ENCODE measurements at regions not wholly inside any gene's neighbourhood (a gene's known extent, or its start where the extent isn't known, plus 50 kb on each side); places are given as distances from the start of the nearest gene placed in this dataset.
"Not testable (repeated sequence)": the region's sequence is repeated elsewhere in the genome, so short reads cannot be mapped to it uniquely, and the experiment has no call there.

DNA sequence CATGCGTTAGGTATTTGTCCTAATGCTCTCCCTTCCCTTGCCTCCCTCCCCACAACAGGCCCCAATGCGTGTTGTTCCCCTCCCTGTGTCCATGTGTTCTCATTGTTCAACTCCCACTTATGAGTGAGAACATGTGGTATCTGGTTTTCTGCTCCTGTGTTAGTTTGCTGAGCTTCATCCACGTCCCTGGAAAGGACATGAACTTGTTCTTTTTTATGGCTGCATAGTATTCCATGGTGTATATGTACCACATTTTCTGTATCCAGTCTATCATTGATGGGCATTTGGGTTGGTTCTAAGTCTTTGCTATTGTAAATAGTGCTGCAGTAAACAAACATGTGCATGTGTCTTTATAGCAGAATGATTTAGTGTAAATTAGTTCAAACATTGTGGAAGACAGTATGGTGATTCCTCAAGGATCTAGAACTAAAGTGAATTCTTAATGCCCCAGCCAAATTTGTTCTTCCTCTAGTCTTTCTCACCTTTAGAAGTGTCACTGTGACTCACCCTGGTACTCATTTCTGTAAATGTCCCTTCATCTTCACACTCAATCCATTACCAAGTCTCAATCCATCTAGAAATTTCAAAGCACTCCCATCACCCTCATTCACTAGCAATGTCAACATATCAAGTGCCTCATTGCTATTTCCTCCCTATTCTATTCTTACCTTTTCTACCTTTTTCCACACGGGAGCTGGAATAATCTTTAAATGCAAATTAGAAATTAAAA lies 123.9 kb downstream of the MREG start:
- H3K27ac Mint-ChIP-seq; H3K4me1 Mint-ChIP-seq (ENCODE audit: low read depth in 2 of 2); DNase-seq (ENCODE audit: low spot score); H3K4me3 Mint-ChIP-seq; H3K36me3 Mint-ChIP-seq; H3K9me3 Mint-ChIP-seq: not testable (repeated sequence)
- peaks cover 8 to 22% of the 10 kb centered on the region in 2 donors for H3K27me3 Mint-ChIP-seq
- ATAC-seq: peak in 1 of 2 donors; percentile 58

DNA sequence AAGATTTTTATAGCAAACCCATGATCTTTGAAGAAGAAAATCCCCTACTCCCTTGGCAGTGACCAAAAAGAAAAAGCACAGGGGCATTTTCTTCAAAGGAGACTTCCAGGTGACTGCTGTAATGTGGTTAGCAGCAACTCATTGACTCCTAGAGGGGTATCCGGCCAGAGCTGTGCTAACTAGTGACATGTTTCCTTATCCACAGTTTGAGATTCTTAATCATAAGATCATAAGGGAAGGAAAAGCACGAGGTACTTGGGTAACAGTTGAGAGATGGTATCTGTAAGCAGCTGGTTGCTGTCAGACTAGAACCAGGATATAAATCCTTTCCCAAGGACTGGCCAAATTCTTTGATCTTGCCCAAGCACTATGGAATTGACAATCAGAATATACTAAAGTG lies 124.7 kb downstream of the MREG start:
- Mint-ChIP-seq H3K27me3 (peaks cover 8 to 15% of the 10 kb centered on the region in 2 donors), H3K9me3 (no peaks in the 10 kb centered on the region), H3K4me1 (ENCODE audit: low read depth in 2 of 2) (peaks cover 3 to 6% of the 10 kb centered on the region in 2 donors), H3K27ac (no peak overlapping the region), H3K4me3 (no peak overlapping the region), H3K36me3 (no peaks in the 10 kb centered on the region)
- DNase-seq (ENCODE audit: low spot score): no peak
- no peak for ATAC-seq

DNA sequence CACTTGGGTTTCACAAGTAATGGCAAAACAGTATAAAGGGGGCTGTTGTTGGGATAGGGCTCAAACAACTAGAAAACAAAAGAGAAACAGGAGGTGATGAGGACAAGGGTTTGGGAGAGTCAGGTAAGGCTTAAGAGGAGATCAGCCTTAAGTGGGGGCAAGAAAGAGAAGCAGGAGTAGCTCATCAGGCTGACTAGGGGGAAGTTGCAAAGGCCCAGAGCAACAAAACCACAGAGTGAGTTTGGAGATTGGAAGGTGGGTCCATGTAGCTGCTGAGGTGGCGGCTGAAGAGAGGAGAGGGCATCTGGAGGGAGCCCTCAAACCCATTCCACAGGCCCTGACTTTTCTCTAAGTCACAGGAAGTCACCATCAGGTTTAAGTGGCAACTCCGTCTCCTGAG lies 126.0 kb downstream of the MREG start:
- H3K27ac Mint-ChIP-seq: no peak overlapping the region
- H3K4me1 Mint-ChIP-seq (ENCODE audit: low read depth in 2 of 2): peaks cover 3 to 6% of the 10 kb centered on the region in 2 donors
- H3K4me3 Mint-ChIP-seq: no peak overlapping the region
- no peak for ATAC-seq
- no peaks in the 10 kb centered on the region for H3K9me3 Mint-ChIP-seq
- H3K36me3 Mint-ChIP-seq: no peaks in the 10 kb centered on the region
- peaks cover 8 to 14% of the 10 kb centered on the region in 2 donors for H3K27me3 Mint-ChIP-seq
- DNase-seq (ENCODE audit: low spot score): no peak

DNA sequence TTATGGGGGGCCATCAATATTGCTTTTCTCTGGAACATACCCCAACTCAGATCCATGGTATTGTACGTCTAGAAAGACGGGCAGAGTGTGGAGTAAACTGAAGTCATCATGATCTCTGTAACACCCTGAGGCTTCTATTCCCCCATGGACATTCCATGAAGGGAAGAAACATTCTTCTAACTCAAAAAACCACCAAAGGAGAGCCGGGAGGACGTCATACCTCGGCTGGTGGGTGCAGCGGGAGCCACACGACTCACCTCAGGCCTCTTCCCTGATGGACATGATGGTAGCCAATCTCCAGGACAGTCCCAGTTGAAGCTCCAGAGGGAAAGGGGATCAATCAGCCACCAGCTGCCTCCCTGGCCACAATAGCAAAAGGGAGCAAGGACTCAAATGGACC lies 127.3 kb downstream of the MREG start:
- H3K9me3 Mint-ChIP-seq: no peaks in the 10 kb centered on the region

DNA sequence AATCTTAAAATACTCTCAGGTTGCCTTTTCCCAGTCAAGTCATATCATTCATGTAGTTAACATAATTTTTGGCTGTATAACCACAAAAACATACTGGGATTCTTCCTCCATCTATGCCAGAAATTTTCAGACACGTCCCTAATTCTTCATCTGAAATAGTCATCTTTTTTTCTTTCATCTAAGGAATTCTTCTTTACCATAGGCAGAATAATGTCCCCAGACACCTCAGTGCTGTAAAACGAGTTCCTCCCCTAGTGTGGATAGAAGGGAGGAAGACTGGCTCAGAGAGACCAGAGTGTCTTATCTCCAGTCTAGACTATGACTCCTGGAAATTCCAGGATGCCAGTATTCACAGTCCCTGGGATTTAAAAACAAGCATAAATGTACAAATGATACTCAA lies 127.8 kb downstream of the MREG start:
- Mint-ChIP-seq H3K4me1 (ENCODE audit: low read depth in 2 of 2) (peaks cover 3 to 6% of the 10 kb centered on the region in 2 donors), H3K27ac (no peak overlapping the region), H3K27me3 (peaks cover 16 to 26% of the 10 kb centered on the region in 2 donors), H3K9me3 (no peaks in the 10 kb centered on the region), H3K4me3 (no peak overlapping the region), H3K36me3 (no peaks in the 10 kb centered on the region)
- no peak for ATAC-seq
- no peak for DNase-seq (ENCODE audit: low spot score)

More for the DNA sequence above, 127.3 kb downstream of the MREG start:
- Mint-ChIP-seq H3K27ac (no peak overlapping the region), H3K4me3 (no peak overlapping the region), H3K4me1 (ENCODE audit: low read depth in 2 of 2) (peaks cover 3 to 6% of the 10 kb centered on the region in 2 donors), H3K36me3 (no peaks in the 10 kb centered on the region), H3K27me3 (peaks cover 14 to 22% of the 10 kb centered on the region in 2 donors)
- ATAC-seq (no peak), DNase-seq (ENCODE audit: low spot score) (no peak)

DNA sequence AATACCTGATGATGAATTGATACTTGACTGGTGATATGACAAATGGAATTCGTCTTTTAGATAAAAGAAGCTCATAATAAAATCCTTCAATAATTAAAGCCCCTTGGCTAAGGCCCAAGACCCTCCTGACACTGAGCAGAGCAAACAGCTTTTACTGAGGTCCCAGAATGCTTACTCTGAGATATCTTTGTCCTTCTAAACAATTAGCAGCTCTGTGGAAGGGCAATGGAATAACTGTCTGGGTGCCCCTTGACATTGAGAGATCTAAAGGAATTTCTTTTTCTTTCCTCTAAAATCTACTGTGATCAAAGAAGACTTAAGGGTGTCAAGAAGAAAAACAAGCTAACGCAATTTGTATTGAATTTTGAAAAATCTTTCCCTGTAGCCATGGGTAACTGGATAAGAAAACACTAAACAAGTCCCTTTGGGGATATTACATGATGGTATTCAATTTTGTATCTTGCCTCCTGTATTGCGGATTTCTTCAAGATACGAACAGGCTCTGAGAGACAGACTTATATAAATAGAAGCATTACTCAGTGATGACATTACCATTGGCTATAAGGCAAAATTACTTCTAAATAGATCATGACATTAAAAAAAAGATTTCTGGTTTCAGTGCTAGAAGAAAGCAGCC lies 128.8 kb downstream of the MREG start:
- H3K27ac Mint-ChIP-seq: no peak overlapping the region
- H3K27me3 Mint-ChIP-seq: peaks cover 14 to 32% of the 10 kb centered on the region in 2 donors
- no peaks in the 10 kb centered on the region for H3K36me3 Mint-ChIP-seq
- H3K4me3 Mint-ChIP-seq: no peak overlapping the region
- H3K4me1 Mint-ChIP-seq (ENCODE audit: low read depth in 2 of 2): peaks cover 1 to 3% of the 10 kb centered on the region in 2 donors
- H3K9me3 Mint-ChIP-seq: no peaks in the 10 kb centered on the region
- no peak for ATAC-seq
- DNase-seq (ENCODE audit: low spot score): no peak

DNA sequence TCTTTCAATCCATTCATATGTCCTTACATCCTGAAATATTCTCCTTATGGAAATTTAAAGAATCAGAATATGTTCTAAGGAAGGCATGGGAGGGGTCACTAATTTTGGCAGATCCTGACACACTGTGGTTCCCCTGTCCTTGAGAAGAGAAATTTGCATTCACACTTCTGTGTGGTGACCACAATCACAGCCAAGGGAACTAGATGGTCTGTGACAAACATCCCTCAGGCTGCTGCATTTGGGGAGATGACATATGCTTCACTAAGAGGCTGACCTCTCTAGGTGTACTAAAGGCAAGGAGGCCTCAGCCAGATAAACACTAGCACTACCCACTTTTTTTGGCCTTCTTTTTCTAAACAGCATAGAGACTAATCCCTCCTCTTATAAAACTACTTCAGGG lies 129.6 kb downstream of the MREG start:
- Mint-ChIP-seq H3K27me3 (peaks cover 10 to 32% of the 10 kb centered on the region in 2 donors), H3K4me3 (no peak overlapping the region), H3K36me3 (no peaks in the 10 kb centered on the region), H3K27ac (no peak overlapping the region), H3K4me1 (ENCODE audit: low read depth in 2 of 2) (no peaks in the 10 kb centered on the region), H3K9me3 (no peaks in the 10 kb centered on the region)
- DNase-seq (ENCODE audit: low spot score) (no peak), ATAC-seq (no peak)

DNA sequence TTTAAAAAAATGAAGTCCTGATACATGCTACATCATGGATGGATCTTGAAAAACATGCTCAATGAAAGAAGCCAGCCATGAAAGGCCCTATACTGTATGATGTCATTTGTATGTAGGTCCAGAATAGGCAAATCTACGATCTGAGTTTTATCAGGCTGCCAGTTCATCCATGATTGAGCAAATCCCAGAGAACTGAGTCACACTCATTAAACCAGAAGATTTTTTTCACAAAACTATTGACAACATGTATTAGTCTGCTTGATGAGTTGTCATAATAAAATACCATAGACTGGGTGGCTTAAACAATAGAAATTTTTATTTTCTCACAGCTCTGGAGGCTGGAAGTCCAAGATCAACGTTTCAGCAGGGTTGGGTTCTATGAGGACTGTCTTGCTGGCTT lies 130.7 kb downstream of the MREG start:
- DNase-seq (ENCODE audit: low spot score): no peak
- Mint-ChIP-seq H3K9me3 (no peaks in the 10 kb centered on the region), H3K4me3 (no peak overlapping the region), H3K27me3 (peaks cover 10 to 30% of the 10 kb centered on the region in 2 donors), H3K4me1 (ENCODE audit: low read depth in 2 of 2) (no peaks in the 10 kb centered on the region), H3K36me3 (no peaks in the 10 kb centered on the region), H3K27ac (no peak overlapping the region)
- no peak for ATAC-seq

DNA sequence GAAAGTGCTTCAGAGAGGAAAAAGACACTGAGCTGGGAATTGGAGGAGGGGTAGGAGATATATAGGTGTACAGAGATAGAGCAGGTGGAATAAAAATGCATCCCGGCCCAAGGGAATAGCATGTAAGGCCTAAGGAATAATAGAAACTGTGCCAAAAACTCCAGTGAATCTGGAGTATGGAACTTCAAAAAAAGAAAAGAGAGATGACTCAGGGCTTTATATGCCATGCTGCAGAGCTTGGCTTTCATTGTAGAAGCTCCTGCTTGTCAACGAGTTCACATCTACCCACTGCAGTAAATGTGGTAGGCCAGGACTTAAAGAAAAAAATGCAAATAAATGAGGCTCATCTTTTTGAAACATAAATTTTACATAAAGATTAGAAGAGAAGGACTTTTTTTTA lies 131.8 kb downstream of the MREG start:
- ATAC-seq (no peak), DNase-seq (ENCODE audit: low spot score) (no peak)
- Mint-ChIP-seq H3K9me3 (no peaks in the 10 kb centered on the region), H3K27me3 (peaks cover 14 to 24% of the 10 kb centered on the region in 2 donors), H3K4me3 (no peak overlapping the region), H3K4me1 (ENCODE audit: low read depth in 2 of 2) (no peaks in the 10 kb centered on the region), H3K27ac (no peak overlapping the region), H3K36me3 (no peaks in the 10 kb centered on the region)

DNA sequence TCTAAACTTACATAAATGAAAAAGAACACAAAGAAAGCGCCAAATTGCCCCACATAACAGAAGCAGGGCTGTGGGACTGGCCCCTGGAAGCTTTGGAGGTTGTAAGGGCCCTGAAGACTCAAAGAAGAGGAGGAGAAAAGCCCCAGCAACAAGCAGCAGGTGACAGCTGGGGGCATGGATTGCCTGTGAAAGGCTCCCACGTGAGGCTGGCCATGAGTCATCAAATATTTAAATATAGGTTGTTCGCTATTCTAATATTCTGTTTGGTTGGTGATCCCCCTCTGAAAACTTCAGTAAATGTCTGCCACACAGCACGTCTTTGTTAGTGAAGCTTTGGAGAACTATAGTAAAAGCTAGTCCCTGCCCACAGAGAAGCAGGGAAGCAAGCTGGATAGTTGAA lies 132.4 kb downstream of the MREG start:
- no peak overlapping the region for H3K27ac Mint-ChIP-seq

DNA sequence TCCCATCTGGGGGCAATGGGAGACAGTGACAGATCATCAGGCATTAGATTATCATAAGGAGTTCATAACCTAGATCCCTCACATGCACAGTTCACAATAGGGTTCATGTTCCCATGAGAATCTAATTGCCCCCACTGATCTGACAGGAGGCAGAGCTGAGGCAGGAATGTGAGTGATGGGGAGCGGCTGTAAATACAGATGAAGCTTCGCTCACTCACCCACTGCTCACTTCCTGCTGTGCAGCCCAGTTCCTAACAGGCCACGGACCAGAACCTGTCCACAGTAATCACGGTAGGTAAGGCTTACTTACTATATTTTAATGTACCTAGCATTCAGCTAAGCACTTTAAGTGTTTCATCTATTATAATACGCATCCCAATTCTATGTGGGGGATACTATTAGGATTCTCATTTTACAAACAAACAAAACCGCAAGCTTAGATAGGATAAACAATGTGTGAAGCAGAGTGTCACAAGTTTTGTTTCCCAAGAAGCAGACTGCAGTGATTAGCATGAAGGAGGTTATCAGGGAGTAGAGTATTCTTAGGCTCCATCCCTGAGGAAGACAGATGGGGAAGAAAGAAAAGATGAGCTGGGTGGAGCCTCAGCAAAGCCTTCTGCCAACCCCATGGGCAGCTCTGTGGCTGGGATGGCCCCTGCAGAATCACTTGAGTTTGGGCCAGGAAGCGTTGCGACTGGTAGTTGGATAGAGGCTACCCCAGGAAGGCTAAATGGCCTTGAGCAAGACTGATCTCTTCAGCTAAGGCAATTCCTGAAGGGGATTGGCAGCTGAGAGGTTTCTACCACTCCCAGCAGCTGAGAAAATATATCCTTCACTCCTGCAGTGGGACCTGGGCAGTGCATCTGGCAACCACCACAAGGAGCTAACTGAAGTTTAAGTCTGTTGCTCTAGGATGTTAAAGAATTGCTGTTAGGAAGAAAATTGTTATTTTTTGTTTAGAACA lies 133.1 kb downstream of the MREG start:
- ATAC-seq (no peak), DNase-seq (ENCODE audit: low spot score) (no peak)
- H3K4me1 Mint-ChIP-seq (ENCODE audit: low read depth in 2 of 2): no peaks in the 10 kb centered on the region
- H3K36me3 Mint-ChIP-seq: no peaks in the 10 kb centered on the region
- peaks cover 19 to 31% of the 10 kb centered on the region in 2 donors for H3K27me3 Mint-ChIP-seq
- no peaks in the 10 kb centered on the region for H3K9me3 Mint-ChIP-seq
- H3K4me3 Mint-ChIP-seq: no peak overlapping the region
- no peak overlapping the region for H3K27ac Mint-ChIP-seq

More for the DNA sequence above, 132.4 kb downstream of the MREG start:
- Mint-ChIP-seq H3K36me3 (no peaks in the 10 kb centered on the region), H3K27me3 (peaks cover 15 to 24% of the 10 kb centered on the region in 2 donors), H3K4me3 (no peak overlapping the region), H3K4me1 (ENCODE audit: low read depth in 2 of 2) (no peaks in the 10 kb centered on the region), H3K9me3 (no peaks in the 10 kb centered on the region)
- no peak for ATAC-seq
- no peak for DNase-seq (ENCODE audit: low spot score)

DNA sequence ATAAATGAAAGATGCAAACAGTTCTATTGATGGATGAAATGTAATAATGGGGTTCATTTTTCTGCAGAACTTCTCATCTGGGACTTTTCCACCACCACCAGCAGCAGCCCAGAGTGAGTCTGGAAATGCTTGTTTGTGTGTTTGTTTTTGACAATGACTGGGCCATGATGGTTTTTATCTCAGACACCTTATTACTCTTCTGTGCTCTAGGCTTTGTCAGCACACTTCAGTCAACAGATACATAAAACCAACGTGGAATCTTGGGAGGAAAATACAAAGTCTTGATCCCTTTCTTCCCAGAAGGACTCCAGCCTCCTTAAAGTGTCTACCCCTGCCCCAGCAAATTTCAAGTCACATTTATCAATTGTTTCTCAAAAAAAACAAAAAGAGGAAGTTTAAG lies 134.0 kb downstream of the MREG start:
- DNase-seq (ENCODE audit: low spot score) (no peak), ATAC-seq (no peak)
- Mint-ChIP-seq H3K4me3 (no peak overlapping the region), H3K27ac (no peak overlapping the region), H3K27me3 (peaks cover 21 to 33% of the 10 kb centered on the region in 2 donors), H3K4me1 (ENCODE audit: low read depth in 2 of 2) (no peaks in the 10 kb centered on the region), H3K9me3 (no peaks in the 10 kb centered on the region), H3K36me3 (no peaks in the 10 kb centered on the region)

DNA sequence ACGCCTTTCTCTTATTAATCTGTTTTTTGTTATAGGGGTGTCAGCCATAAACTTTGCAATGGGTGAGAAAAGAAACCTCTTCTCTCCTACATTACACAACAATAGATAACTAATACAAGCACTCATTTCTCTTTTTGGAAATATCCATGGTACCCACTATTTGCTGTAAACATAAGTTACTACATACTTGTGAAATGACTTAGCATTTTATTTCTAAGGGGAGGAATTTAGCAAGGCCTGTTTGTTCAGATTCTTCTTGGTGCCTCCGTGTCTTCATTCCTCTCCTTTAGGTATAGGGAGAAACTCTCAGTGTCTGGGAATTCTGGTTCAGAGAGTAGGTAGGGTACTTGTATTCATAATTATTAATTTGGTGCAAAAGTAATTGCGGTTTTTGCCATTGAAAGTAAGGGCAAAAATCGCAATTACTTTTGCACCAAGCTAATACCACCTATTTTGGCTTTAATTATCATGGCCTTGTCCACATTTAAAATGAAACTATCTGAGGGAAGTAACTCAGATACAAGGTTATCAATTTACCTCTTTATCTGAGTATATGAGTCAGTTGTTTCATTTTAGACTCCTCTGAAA lies 134.8 kb downstream of the MREG start:
- Mint-ChIP-seq H3K4me1 (ENCODE audit: low read depth in 2 of 2) (no peaks in the 10 kb centered on the region), H3K27ac (no peak overlapping the region), H3K4me3 (no peak overlapping the region), H3K27me3 (peaks cover 21 to 33% of the 10 kb centered on the region in 2 donors), H3K9me3 (no peaks in the 10 kb centered on the region), H3K36me3 (no peaks in the 10 kb centered on the region)
- ATAC-seq (no peak), DNase-seq (ENCODE audit: low spot score) (no peak)
